GM23338 (cell line): ENCODE measurements at regions not wholly inside any gene's neighbourhood (a gene's known extent, or its start where the extent isn't known, plus 50 kb on each side); places are given as distances from the start of the nearest gene placed in this dataset.
"Not testable (repeated sequence)": the region's sequence is repeated elsewhere in the genome, so short reads cannot be mapped to it uniquely, and the experiment has no call there.

ENCODE experiments used
- ATAC-seq: fragments of 200-7000 bp; cut with Tn5 transposase; 3 replicates; pipeline ENCODE4 v1.9.1; 2020
- DNase-seq: peaks from one replicate; pipeline ENCODE4 v3.0.0-alpha.2; 2015; ENCODE audit warnings: low spot score
- H2AFZ ChIP-seq: fragments of 200-600 bp; sonication (generic); 2 replicates; pipeline ENCODE4 v1.8.0; 2016; ENCODE audit warnings: antibody characterized with exemption, mild to moderate bottlenecking, moderate library complexity
- H3F3A ChIP-seq: fragments of 200-600 bp; sonication (generic); replicated peaks from 2 replicates; pipeline ENCODE4 v1.8.0; 2017; ENCODE audit warnings: antibody characterized with exemption, mixed run types, low read depth
- H3K27ac ChIP-seq: fragments of 200-600 bp; sonication (generic); 2 replicates; pipeline ENCODE4 v1.6.1; 2016; ENCODE audit warnings: low read depth
- H3K27me3 ChIP-seq: fragments of 200-600 bp; sonication (generic); 2 replicates; pipeline ENCODE4 v1.8.0; 2016; ENCODE audit warnings: mild to moderate bottlenecking, mixed run types, moderate library complexity; ENCODE audit not compliant: insufficient read depth
- H3K36me3 ChIP-seq: fragments of 200-600 bp; sonication (generic); 2 replicates; pipeline ENCODE4 v1.8.0; 2016; ENCODE audit warnings: mild to moderate bottlenecking; ENCODE audit not compliant: insufficient read depth
- H3K4me1 ChIP-seq: fragments of 200-600 bp; sonication (generic); 2 replicates; pipeline ENCODE4 v1.8.0; 2016; ENCODE audit warnings: mild to moderate bottlenecking, moderate library complexity; ENCODE audit not compliant: insufficient read depth
- H3K4me2 ChIP-seq: fragments of 200-600 bp; sonication (generic); 2 replicates; pipeline ENCODE4 v1.7.1; 2017; ENCODE audit warnings: mixed run types
- H3K4me3 ChIP-seq: fragments of 200-600 bp; sonication (generic); 2 replicates; pipeline ENCODE4 v1.6.1; 2016; ENCODE audit warnings: mixed run types
- H3K79me2 ChIP-seq: fragments of 200-600 bp; sonication (generic); replicated peaks from 2 replicates; pipeline ENCODE4 v1.8.0; 2017; ENCODE audit warnings: mild to moderate bottlenecking; ENCODE audit not compliant: insufficient read depth
- H3K9me2 ChIP-seq: fragments of 200-600 bp; sonication (generic); 2 replicates; pipeline ENCODE4 v1.8.0; 2017; ENCODE audit not compliant: insufficient read depth
- H4K20me1 ChIP-seq: fragments of 200-600 bp; sonication (generic); replicated peaks from 2 replicates; pipeline ENCODE4 v1.8.0; 2017; ENCODE audit warnings: mild to moderate bottlenecking; ENCODE audit not compliant: insufficient read depth
- H3K27ac Mint-ChIP-seq: 2 replicates; pipeline ENCODE4 v1.8.0; 2020; ENCODE audit warnings: inconsistent platforms, mild to moderate bottlenecking, moderate library complexity, mixed read lengths
- H3K27me3 Mint-ChIP-seq: 3 replicates; pipeline ENCODE4 v1.8.0; 2022; ENCODE audit warnings: low read depth, mild to moderate bottlenecking, moderate library complexity, mixed read lengths, inconsistent platforms; ENCODE audit not compliant: insufficient read depth, poor library complexity
- H3K36me3 Mint-ChIP-seq: 3 replicates; pipeline ENCODE4 v1.8.0; 2021; ENCODE audit warnings: low read depth, mild to moderate bottlenecking, inconsistent platforms, moderate library complexity, mixed read lengths
- H3K4me1 Mint-ChIP-seq: 3 replicates; pipeline ENCODE4 v1.8.0; 2020; ENCODE audit warnings: mild to moderate bottlenecking, inconsistent platforms, mixed read lengths
- H3K4me3 Mint-ChIP-seq: 3 replicates; pipeline ENCODE4 v1.8.0; 2021; ENCODE audit warnings: moderate library complexity, mild to moderate bottlenecking, inconsistent platforms, mixed read lengths
- H3K9me3 Mint-ChIP-seq: 3 replicates; pipeline ENCODE4 v1.8.0; 2020; ENCODE audit warnings: moderate library complexity, mild to moderate bottlenecking, inconsistent platforms, mixed read lengths
- CREB1 ChIP-seq: fragments of 250-450 bp; sonication (Bioruptor Pico); IDR thresholded peaks from 2 replicates; pipeline ENCODE4 v1.5.0; 2020; ENCODE audit warnings: low read depth, mild to moderate bottlenecking, moderate library complexity
- CTCF ChIP-seq, 2 experiments: fragments of 200-600 bp in 1 of 2; sonication (generic) in 1 of 2; conservative IDR thresholded peaks; 2 replicates each; pipeline versions ENCODE4 v1.5.1 to v1.6.1; 2016 to 2017; ENCODE audit warnings: antibody characterized with exemption in 2 of 2, low read depth in 2 of 2, mild to moderate bottlenecking in 2 of 2, moderate library complexity in 1 of 2
- EZH2phosphoT487 ChIP-seq: fragments of 200-600 bp; sonication (generic); IDR thresholded peaks from one replicate; pipeline ENCODE4 v1.8.1; 2018; ENCODE audit warnings: antibody characterized with exemption; ENCODE audit not compliant: unreplicated experiment
- JUNB ChIP-seq: IDR thresholded peaks from one replicate; pipeline ENCODE4 v1.6.1; 2016; ENCODE audit warnings: antibody characterized with exemption; ENCODE audit not compliant: unreplicated experiment
- NANOG ChIP-seq: IDR thresholded peaks from 2 replicates; pipeline ENCODE4 v1.6.1; 2016; ENCODE audit warnings: antibody characterized with exemption, borderline replicate concordance
- STAT1 ChIP-seq: IDR thresholded peaks from one replicate; pipeline ENCODE4 v1.6.1; 2016; ENCODE audit warnings: antibody characterized with exemption; ENCODE audit not compliant: unreplicated experiment
- ZNF114 ChIP-seq: fragments of 250-450 bp; sonication (Bioruptor Pico); IDR thresholded peaks from 2 replicates; pipeline ENCODE4 v1.5.0; 2020; ENCODE audit warnings: mild to moderate bottlenecking, moderate library complexity
- ZNF462 ChIP-seq: fragments of 250-450 bp; sonication (Bioruptor Pico); IDR thresholded peaks from 2 replicates; pipeline ENCODE4 v1.5.0; 2020; ENCODE audit warnings: mild to moderate bottlenecking, moderate library complexity
- TF ChIP-seq, protein P1 (sequence below): IDR thresholded peaks from 2 replicates; pipeline ENCODE4 v1.6.1; 2016; ENCODE audit warnings: antibody characterized with exemption
- TF ChIP-seq, protein P2 (sequence below): IDR thresholded peaks from one replicate; pipeline ENCODE4 v1.6.1; 2018; ENCODE audit warnings: antibody characterized with exemption; ENCODE audit not compliant: unreplicated experiment

GRCh38 chr1:230567221-230567575 is 75.1 kb upstream of the COG2 start:
- Mint-ChIP-seq H3K27ac (no peak overlapping the region), H3K4me1 (peaks cover 6% of the 10 kb centered on the region; the same call in 2 of the 3 replicates), H3K4me3 (no peak overlapping the region), H3K9me3 (no peaks in the 10 kb centered on the region), H3K27me3 (no peaks in the 10 kb centered on the region), H3K36me3 (no peaks in the 10 kb centered on the region)
- H4K20me1 ChIP-seq = no peaks in the 10 kb centered on the region
- no peaks in the 10 kb centered on the region for H3K79me2 ChIP-seq
- DNase-seq (no peak), ATAC-seq (no peak)
- H3K9me2 ChIP-seq = no peaks in the 10 kb centered on the region
- H3K27ac ChIP-seq = no peak overlapping the region
- no peak overlapping the region for H3K4me2 ChIP-seq
- H3K27me3 ChIP-seq = no peaks in the 10 kb centered on the region
- H3F3A ChIP-seq = no peaks in the 10 kb centered on the region
- H3K4me1 ChIP-seq = no peaks in the 10 kb centered on the region
- TF ChIP-seq ZNF462 (CRISPR knock-in tag) (no peak), CREB1 (CRISPR knock-in tag) (no peak), NANOG (no peak), EZH2phosphoT487 (no peak), JUNB (no peak), ZNF114 (no peak), STAT1 (no peak), CTCF (conservative IDR thresholded peaks at IDR 0.05; ENCODE audit: low read depth in 2 of 2) (no peak)
- TF ChIP-seq, protein P1, sequence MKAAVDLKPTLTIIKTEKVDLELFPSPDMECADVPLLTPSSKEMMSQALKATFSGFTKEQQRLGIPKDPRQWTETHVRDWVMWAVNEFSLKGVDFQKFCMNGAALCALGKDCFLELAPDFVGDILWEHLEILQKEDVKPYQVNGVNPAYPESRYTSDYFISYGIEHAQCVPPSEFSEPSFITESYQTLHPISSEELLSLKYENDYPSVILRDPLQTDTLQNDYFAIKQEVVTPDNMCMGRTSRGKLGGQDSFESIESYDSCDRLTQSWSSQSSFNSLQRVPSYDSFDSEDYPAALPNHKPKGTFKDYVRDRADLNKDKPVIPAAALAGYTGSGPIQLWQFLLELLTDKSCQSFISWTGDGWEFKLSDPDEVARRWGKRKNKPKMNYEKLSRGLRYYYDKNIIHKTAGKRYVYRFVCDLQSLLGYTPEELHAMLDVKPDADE = no peak
- TF ChIP-seq, protein P2, sequence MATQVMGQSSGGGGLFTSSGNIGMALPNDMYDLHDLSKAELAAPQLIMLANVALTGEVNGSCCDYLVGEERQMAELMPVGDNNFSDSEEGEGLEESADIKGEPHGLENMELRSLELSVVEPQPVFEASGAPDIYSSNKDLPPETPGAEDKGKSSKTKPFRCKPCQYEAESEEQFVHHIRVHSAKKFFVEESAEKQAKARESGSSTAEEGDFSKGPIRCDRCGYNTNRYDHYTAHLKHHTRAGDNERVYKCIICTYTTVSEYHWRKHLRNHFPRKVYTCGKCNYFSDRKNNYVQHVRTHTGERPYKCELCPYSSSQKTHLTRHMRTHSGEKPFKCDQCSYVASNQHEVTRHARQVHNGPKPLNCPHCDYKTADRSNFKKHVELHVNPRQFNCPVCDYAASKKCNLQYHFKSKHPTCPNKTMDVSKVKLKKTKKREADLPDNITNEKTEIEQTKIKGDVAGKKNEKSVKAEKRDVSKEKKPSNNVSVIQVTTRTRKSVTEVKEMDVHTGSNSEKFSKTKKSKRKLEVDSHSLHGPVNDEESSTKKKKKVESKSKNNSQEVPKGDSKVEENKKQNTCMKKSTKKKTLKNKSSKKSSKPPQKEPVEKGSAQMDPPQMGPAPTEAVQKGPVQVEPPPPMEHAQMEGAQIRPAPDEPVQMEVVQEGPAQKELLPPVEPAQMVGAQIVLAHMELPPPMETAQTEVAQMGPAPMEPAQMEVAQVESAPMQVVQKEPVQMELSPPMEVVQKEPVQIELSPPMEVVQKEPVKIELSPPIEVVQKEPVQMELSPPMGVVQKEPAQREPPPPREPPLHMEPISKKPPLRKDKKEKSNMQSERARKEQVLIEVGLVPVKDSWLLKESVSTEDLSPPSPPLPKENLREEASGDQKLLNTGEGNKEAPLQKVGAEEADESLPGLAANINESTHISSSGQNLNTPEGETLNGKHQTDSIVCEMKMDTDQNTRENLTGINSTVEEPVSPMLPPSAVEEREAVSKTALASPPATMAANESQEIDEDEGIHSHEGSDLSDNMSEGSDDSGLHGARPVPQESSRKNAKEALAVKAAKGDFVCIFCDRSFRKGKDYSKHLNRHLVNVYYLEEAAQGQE = no peak
- no peak overlapping the region for H2AFZ ChIP-seq
- no peaks in the 10 kb centered on the region for H3K36me3 ChIP-seq
- H3K4me3 ChIP-seq = no peak overlapping the region

DNA sequence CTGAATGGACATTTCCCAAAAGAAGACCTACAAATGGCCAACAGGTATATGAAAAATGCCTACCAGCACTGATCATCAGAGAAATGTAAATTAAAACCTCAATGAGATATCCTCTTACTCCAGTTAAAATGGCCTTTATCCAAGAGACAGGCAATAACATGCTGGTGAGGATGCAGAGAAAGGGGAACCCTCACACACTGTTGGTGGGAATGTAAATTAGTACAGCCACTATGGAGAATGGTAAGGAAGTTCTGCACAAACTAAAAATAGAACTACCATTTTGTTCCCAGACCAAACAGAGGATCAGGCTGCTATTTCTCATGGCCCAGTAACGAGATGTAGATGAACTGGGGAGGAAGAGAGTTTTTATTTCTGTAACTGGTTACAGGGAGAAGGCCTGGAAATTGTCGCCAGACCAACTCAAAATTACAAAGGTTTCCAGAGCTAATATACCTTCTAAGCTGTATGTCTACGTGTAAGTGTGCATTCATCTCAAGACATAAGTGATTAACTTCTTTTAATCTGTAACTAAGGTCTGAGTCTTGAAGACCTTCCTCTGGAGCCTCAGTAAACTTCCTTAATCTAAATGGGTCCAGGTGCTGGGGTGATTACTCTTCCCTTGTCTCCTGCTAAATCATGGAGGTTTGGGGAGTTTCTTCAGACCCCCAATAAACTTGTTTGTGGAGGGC is 75.6 kb upstream of the COG2 start:
- H3K4me3 ChIP-seq, H2AFZ ChIP-seq, H3K9me2 ChIP-seq, DNase-seq, H3K36me3 ChIP-seq, H4K20me1 ChIP-seq, H3K36me3 Mint-ChIP-seq, H3K9me3 Mint-ChIP-seq, H3K27me3 Mint-ChIP-seq, H3F3A ChIP-seq, ATAC-seq, H3K4me1 ChIP-seq, H3K27ac ChIP-seq, H3K4me1 Mint-ChIP-seq, H3K4me2 ChIP-seq, H3K79me2 ChIP-seq, H3K27ac Mint-ChIP-seq, H3K27me3 ChIP-seq, H3K4me3 Mint-ChIP-seq: not testable (repeated sequence)
